HG03108 (cell line): ENCODE measurements at regions not wholly inside any gene's neighbourhood (a gene's known extent, or its start where the extent isn't known, plus 50 kb on each side); places are given as distances from the start of the nearest gene placed in this dataset.

Experiments used
- ATAC-seq: cut with Tn5 transposase; IDR thresholded peaks from one replicate; pipeline ENCODE4 v1.9.1; 2021; ENCODE audit warnings: moderate library complexity; ENCODE audit not compliant: unreplicated experiment

GRCh38 chrX:106341823-106342222, 173.7 kb downstream of the PWWP3B start:
- no peak for ATAC-seq

- ATAC-seq: no peak
These were observed 188.5 kb downstream of the PWWP3B start for GRCh38 chrX:106356580-106356979.

- ATAC-seq: no peak
These were observed 195.1 kb downstream of the PWWP3B start for GRCh38 chrX:106363214-106363613.

GRCh38 chrX:106378616-106379015, 210.5 kb downstream of the PWWP3B start:
- no peak for ATAC-seq

GRCh38 chrX:106391284-106391911, 220.4 kb upstream of the RADX start:
- ATAC-seq: no peak

GRCh38 chrX:106392346-106392745, 219.4 kb upstream of the RADX start:
- no peak for ATAC-seq

GRCh38 chrX:106397788-106398538, 213.8 kb upstream of the RADX start:
- no peak for ATAC-seq

GRCh38 chrX:106401965-106402559, 209.7 kb upstream of the RADX start:
- no peak for ATAC-seq

GRCh38 chrX:106404512-106404911, 207.3 kb upstream of the RADX start:
- no peak for ATAC-seq

- no peak for ATAC-seq
These were observed 196.4 kb upstream of the RADX start for GRCh38 chrX:106415276-106415895.

GRCh38 chrX:106436691-106437090, 175.1 kb upstream of the RADX start:
- no peak for ATAC-seq

GRCh38 chrX:106437407-106437806, 174.4 kb upstream of the RADX start:
- no peak for ATAC-seq

GRCh38 chrX:106450405-106450804, 161.4 kb upstream of the RADX start:
- no peak for ATAC-seq

- no peak for ATAC-seq
These were observed 159.8 kb upstream of the RADX start for GRCh38 chrX:106451933-106452332.

GRCh38 chrX:106454991-106455390, 156.8 kb upstream of the RADX start:
- ATAC-seq: no peak

- ATAC-seq: no peak
These were observed 154.0 kb upstream of the RADX start for GRCh38 chrX:106457802-106458201.

GRCh38 chrX:106467422-106467821, 144.4 kb upstream of the RADX start:
- no peak for ATAC-seq

GRCh38 chrX:106467943-106468342, 143.8 kb upstream of the RADX start:
- no peak for ATAC-seq

- ATAC-seq: no peak
These were observed 143.3 kb upstream of the RADX start for GRCh38 chrX:106468433-106468832.

GRCh38 chrX:106479920-106480319, 131.9 kb upstream of the RADX start:
- no peak for ATAC-seq

- no peak for ATAC-seq
These were observed 130.4 kb upstream of the RADX start for GRCh38 chrX:106481341-106481740.

GRCh38 chrX:106484233-106484632, 127.5 kb upstream of the RADX start:
- peak; percentile 97 for ATAC-seq
